Left ventricle myocardium inferior (tissue), 1 donor: ENCODE measurements at regions not wholly inside any gene's neighbourhood (a gene's known extent, or its start where the extent isn't known, plus 50 kb on each side); places are given as distances from the start of the nearest gene placed in this dataset.
A peak's percentile ranks its signal among the peaks of the same experiment; 100 is the strongest.

ENCODE experiments used
- DNase-seq: peaks from one replicate; pipeline ENCODE4 v3.0.0-alpha.2; 2020
- H3K27ac ChIP-seq: fragments of 200-600 bp; replicated peaks from 2 replicates; pipeline ENCODE4 v1.8.0; 2021
- H3K27me3 ChIP-seq: fragments of 200-600 bp; 2 replicates; pipeline ENCODE4 v1.8.0; 2021; ENCODE audit warnings: low read depth
- H3K36me3 ChIP-seq: fragments of 200-600 bp; 2 replicates; pipeline ENCODE4 v1.8.0; 2021
- H3K4me1 ChIP-seq: fragments of 200-600 bp; 2 replicates; pipeline ENCODE4 v1.8.0; 2021
- H3K4me3 ChIP-seq: fragments of 200-600 bp; 2 replicates; pipeline ENCODE4 v1.8.0; 2021; ENCODE audit warnings: mild to moderate bottlenecking, moderate library complexity
- H3K9me3 ChIP-seq: fragments of 200-600 bp; replicated peaks from 2 replicates; pipeline ENCODE4 v1.8.0; 2021
- CTCF ChIP-seq: fragments of 200-600 bp; IDR thresholded peaks from 2 replicates; pipeline ENCODE4 v1.8.0; 2021; ENCODE audit warnings: antibody characterized with exemption, mild to moderate bottlenecking, borderline replicate concordance
- intact Hi-C: fragments of 100-400 bp; cut with micrococcal nuclease; formaldehyde crosslinking; loops from one replicate; pipeline ENCODE4 v1.11.0; 2022
- donor health status: DM: no; HTN: yes; CAD: no; lungs with severe emphysema.

DNA sequence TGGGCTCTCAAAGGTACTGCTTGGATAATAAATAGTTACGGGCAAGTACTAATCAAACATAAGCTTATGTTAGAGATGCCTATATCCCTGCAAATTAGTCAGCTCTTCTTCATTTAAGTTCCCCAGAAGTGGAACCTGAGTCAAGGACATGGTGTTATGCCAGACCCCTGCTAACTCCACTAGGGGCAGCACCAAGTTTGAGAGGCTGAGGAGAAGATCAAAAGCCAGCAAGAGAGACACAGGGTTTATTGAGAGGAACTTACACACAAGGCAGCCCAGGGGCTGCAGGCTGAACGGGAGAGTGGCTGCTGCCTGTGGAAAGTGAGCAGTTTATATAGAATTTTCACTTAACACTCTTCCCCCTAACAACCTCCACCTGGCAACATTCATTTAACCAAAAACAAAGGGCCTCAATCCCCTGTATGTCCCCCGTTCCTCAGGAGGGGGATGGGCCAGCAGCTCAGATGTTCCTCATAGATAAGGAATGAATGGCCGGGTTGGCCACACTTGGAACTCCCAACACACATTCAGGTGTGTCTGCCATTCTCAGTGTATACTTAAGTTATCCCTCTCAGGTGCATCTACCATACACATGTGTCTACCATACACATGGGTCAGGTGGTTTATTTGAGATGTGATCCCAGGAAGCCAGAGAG, 62.6 kb upstream of the GHITM start:
- Histone ChIP-seq H3K27me3 (peaks cover 4% of the 10 kb centered on the region), H3K36me3 (no peaks in the 10 kb centered on the region), H3K9me3 (no peaks in the 10 kb centered on the region), H3K27ac (peak overlapping the region; percentile 68), H3K4me3 (no peak overlapping the region), H3K4me1 (no peaks in the 10 kb centered on the region)
- DNase-seq = no peak
- intact Hi-C loops = no loop called here
- peak; percentile 26 for TF ChIP-seq CTCF

- TF ChIP-seq CTCF = no peak
- no peak overlapping the region for H3K27ac ChIP-seq
- H3K27me3 ChIP-seq = peaks cover 4% of the 10 kb centered on the region
- H3K9me3 ChIP-seq = no peaks in the 10 kb centered on the region
- H3K36me3 ChIP-seq = no peaks in the 10 kb centered on the region
- H3K4me1 ChIP-seq = no peaks in the 10 kb centered on the region
- H3K4me3 ChIP-seq = no peak overlapping the region
- intact Hi-C loops = no loop called here
- no peak for DNase-seq
Measured at GRCh38 chr10:84077768-84078167, 61.5 kb upstream of the GHITM start.

DNA sequence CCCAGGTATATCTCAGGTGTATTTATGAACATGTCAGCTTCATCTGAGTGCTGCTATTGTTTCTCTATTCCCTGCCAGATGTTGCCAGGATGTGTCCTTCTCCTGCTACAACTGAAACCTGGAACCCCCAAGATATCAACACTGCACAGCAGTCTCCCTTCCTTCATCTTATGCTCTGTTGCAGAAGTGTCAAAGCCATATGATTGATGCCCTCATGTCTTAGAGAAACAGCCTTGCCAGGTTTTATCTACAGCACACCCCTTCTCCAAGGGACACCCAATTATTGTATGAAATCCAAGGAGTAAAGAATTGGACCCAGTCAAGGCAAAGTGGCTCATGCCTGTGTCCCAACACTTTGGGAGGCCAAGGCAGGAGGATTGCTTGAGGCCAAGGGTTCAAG, 60.5 kb upstream of the GHITM start:
- Histone ChIP-seq H3K27ac (no peak overlapping the region), H3K9me3 (peaks cover 5% of the 10 kb centered on the region), H3K27me3 (peaks cover 7% of the 10 kb centered on the region), H3K4me1 (no peaks in the 10 kb centered on the region), H3K4me3 (no peak overlapping the region), H3K36me3 (no peaks in the 10 kb centered on the region)
- intact Hi-C loops = no loop called here
- no peak for TF ChIP-seq CTCF
- DNase-seq = no peak

DNA sequence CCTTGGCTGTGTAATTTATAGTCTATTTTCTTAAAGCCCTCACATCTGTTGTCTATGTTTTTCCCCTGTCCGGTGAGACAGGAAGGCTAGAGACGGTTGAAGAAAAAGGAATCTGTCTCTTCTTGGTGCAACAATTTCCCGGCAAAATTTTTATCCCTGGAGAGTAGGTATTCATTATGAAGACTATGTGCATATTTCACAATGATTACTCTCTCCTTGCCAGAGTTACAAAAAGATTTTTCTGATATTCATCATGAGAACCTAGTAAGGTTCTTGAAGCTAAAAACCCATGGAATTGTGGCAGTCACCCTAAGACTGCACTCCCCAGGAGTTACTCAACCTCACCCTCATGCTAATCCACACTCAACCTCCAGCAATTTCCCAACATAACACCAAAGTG, 55.0 kb upstream of the GHITM start:
- no peaks in the 10 kb centered on the region for H3K4me1 ChIP-seq
- no peak overlapping the region for H3K4me3 ChIP-seq
- H3K27me3 ChIP-seq = peaks cover 7% of the 10 kb centered on the region
- TF ChIP-seq CTCF = no peak
- H3K36me3 ChIP-seq = no peaks in the 10 kb centered on the region
- H3K9me3 ChIP-seq = peaks cover 10% of the 10 kb centered on the region
- no peak overlapping the region for H3K27ac ChIP-seq
- DNase-seq = no peak
- intact Hi-C loops = no loop called here

DNA sequence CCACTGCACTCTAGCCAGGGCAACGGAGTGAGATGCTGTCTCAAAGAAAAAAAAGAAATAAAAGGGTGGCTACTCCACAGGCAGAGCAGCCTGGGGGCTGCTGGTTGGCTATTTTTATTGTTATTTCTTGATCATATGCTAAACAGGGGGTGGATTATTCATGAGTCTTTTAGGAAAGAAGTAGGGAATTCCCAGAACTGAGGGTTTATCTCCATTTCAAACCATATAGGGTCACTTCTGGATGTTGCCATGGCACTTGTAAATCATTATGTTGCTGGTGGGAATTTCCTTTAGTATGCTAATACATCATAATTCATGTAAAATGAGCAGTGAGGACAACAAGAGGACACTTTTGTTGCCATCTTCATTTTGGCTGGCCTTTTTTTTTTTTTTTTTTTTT, 52.1 kb upstream of the GHITM start:
- Histone ChIP-seq H3K27me3 (peaks cover 18% of the 10 kb centered on the region), H3K4me1 (no peaks in the 10 kb centered on the region), H3K27ac (no peak overlapping the region), H3K9me3 (peaks cover 10% of the 10 kb centered on the region), H3K4me3 (no peak overlapping the region), H3K36me3 (no peaks in the 10 kb centered on the region)
- no peak for TF ChIP-seq CTCF
- DNase-seq = no peak
- intact Hi-C loops = no loop called here
